Mesothelial cell of epicardium (in vitro differentiated cells): ENCODE measurements at regions not wholly inside any gene's neighbourhood (a gene's known extent, or its start where the extent isn't known, plus 50 kb on each side); places are given as distances from the start of the nearest gene placed in this dataset.

ENCODE experiments used
- DNase-seq, 2 experiments: peaks; one replicate each; pipeline ENCODE4 v3.0.0; 2021; ENCODE audit warnings: low spot score in 2 of 2; ENCODE audit not compliant: unreplicated experiment in 2 of 2
- H3K27ac Mint-ChIP-seq: 2 replicates; pipeline ENCODE4 v1.8.0; 2021; ENCODE audit warnings: mixed read lengths
- H3K27me3 Mint-ChIP-seq: 2 replicates; pipeline ENCODE4 v1.8.0; 2021; ENCODE audit warnings: low read depth, mixed read lengths
- H3K36me3 Mint-ChIP-seq: 2 replicates; pipeline ENCODE4 v1.8.0; 2021; ENCODE audit warnings: mixed read lengths
- H3K4me1 Mint-ChIP-seq: 2 replicates; pipeline ENCODE4 v1.8.0; 2021; ENCODE audit warnings: mixed read lengths
- H3K4me3 Mint-ChIP-seq: 2 replicates; pipeline ENCODE4 v1.8.0; 2021; ENCODE audit warnings: mild to moderate bottlenecking, moderate library complexity, mixed read lengths
- H3K9me3 Mint-ChIP-seq: 2 replicates; pipeline ENCODE4 v1.8.0; 2021; ENCODE audit warnings: mixed read lengths
- CTCF ChIP-seq: fragments of 200-600 bp; sonication (generic); IDR thresholded peaks from one replicate; pipeline ENCODE4 v1.5.0; 2021; ENCODE audit warnings: antibody characterized with exemption; ENCODE audit not compliant: unreplicated experiment

GRCh38 chr10:118483496-118483895, 112.0 kb downstream of the PRLHR start:
- Mint-ChIP-seq H3K36me3 (no peaks in the 10 kb centered on the region), H3K4me1 (no peaks in the 10 kb centered on the region), H3K27me3 (peaks cover 28% of the 10 kb centered on the region), H3K4me3 (no peak overlapping the region), H3K9me3 (peaks cover 5% of the 10 kb centered on the region), H3K27ac (no peak overlapping the region)
- no peak for DNase-seq
- TF ChIP-seq CTCF: no peak

GRCh38 chr10:118482393-118483331, 112.8 kb downstream of the PRLHR start:
- Mint-ChIP-seq H3K36me3 (no peaks in the 10 kb centered on the region), H3K4me1 (no peaks in the 10 kb centered on the region), H3K9me3 (peaks cover 5% of the 10 kb centered on the region), H3K4me3 (no peak overlapping the region), H3K27ac (no peak overlapping the region), H3K27me3 (peaks cover 32% of the 10 kb centered on the region)
- no peak for DNase-seq
- no peak for TF ChIP-seq CTCF

GRCh38 chr10:118481871-118482270, 113.6 kb downstream of the PRLHR start:
- no peaks in the 10 kb centered on the region for H3K36me3 Mint-ChIP-seq
- peaks cover 34% of the 10 kb centered on the region for H3K27me3 Mint-ChIP-seq
- no peak for DNase-seq
- H3K4me1 Mint-ChIP-seq: no peaks in the 10 kb centered on the region
- no peak overlapping the region for H3K4me3 Mint-ChIP-seq
- H3K27ac Mint-ChIP-seq: no peak overlapping the region
- peaks cover 5% of the 10 kb centered on the region for H3K9me3 Mint-ChIP-seq
- no peak for TF ChIP-seq CTCF

GRCh38 chr10:118475214-118475613, 120.2 kb downstream of the PRLHR start:
- Mint-ChIP-seq H3K9me3 (peaks cover 5% of the 10 kb centered on the region), H3K27ac (no peak overlapping the region)
- TF ChIP-seq CTCF: no peak

GRCh38 chr10:118474111-118474510, 121.3 kb downstream of the PRLHR start:
- no peaks in the 10 kb centered on the region for H3K4me1 Mint-ChIP-seq
- no peak for TF ChIP-seq CTCF
- no peak overlapping the region for H3K27ac Mint-ChIP-seq
- no peak overlapping the region for H3K4me3 Mint-ChIP-seq
- H3K36me3 Mint-ChIP-seq: no peaks in the 10 kb centered on the region
- H3K27me3 Mint-ChIP-seq: peaks cover 74% of the 10 kb centered on the region
- peaks cover 5% of the 10 kb centered on the region for H3K9me3 Mint-ChIP-seq
- no peak for DNase-seq

More at GRCh38 chr10:118475214-118475613, 120.2 kb downstream of the PRLHR start:
- Mint-ChIP-seq H3K4me3 (no peak overlapping the region), H3K27me3 (peaks cover 72% of the 10 kb centered on the region), H3K36me3 (no peaks in the 10 kb centered on the region), H3K4me1 (no peaks in the 10 kb centered on the region)
- DNase-seq: no peak
